GM12878 (cell line): ENCODE measurements at regions not wholly inside any gene's neighbourhood (a gene's known extent, or its start where the extent isn't known, plus 50 kb on each side); places are given as distances from the start of the nearest gene placed in this dataset.

Experiments
- BACH1 ChIP-seq: fragments of 450-650 bp; IDR thresholded peaks from 2 replicates; pipeline ENCODE4 v1.6.1; 2017; ENCODE audit warnings: mild to moderate bottlenecking, borderline replicate concordance
- BCL11A ChIP-seq: IDR thresholded peaks from 2 replicates; pipeline ENCODE4 v1.6.1; 2011; ENCODE audit warnings: low read depth, low read length
- DPF2 ChIP-seq: fragments of 450-650 bp; IDR thresholded peaks from 2 replicates; pipeline ENCODE4 v1.6.1; 2017; ENCODE audit warnings: mild to moderate bottlenecking
- IRF5 ChIP-seq: fragments of 450-650 bp; IDR thresholded peaks from 2 replicates; pipeline ENCODE4 v1.6.1; 2017; ENCODE audit warnings: borderline replicate concordance
- JUND ChIP-seq: IDR thresholded peaks from 2 replicates; pipeline ENCODE4 v1.6.1; 2012; ENCODE audit warnings: low read depth, mild to moderate bottlenecking, low read length, improper control_type of control experiment, moderate library complexity
- NFYB ChIP-seq: IDR thresholded peaks from 2 replicates; pipeline ENCODE4 v1.6.1; 2011; ENCODE audit warnings: low read depth, mild to moderate bottlenecking, low read length, improper control_type of control experiment, moderate library complexity; ENCODE audit not compliant: insufficient read depth
- POLR2A ChIP-seq: IDR thresholded peaks from 2 replicates; pipeline ENCODE4 v1.6.1; 2011; ENCODE audit warnings: low read depth, mild to moderate bottlenecking, low read length
- POLR2AphosphoS2 ChIP-seq: IDR thresholded peaks from 2 replicates; pipeline ENCODE4 v1.6.1; 2011; ENCODE audit warnings: low read depth, mild to moderate bottlenecking, low read length, improper control_type of control experiment, moderate library complexity
- RBBP5 ChIP-seq: fragments of 200-600 bp; sonication (generic); conservative IDR thresholded peaks from 2 replicates; pipeline ENCODE4 v1.6.1; 2016
- RUNX3 ChIP-seq: IDR thresholded peaks from 2 replicates; pipeline ENCODE4 v1.6.1; 2012; ENCODE audit warnings: low read length, inconsistent platforms
- SIX5 ChIP-seq: IDR thresholded peaks from 2 replicates; pipeline ENCODE4 v1.6.1; 2011; ENCODE audit warnings: mild to moderate bottlenecking, low read depth, low read length, moderate library complexity; ENCODE audit not compliant: severe bottlenecking
- SMC3 ChIP-seq: IDR thresholded peaks from 2 replicates; pipeline ENCODE4 v1.6.1; 2011; ENCODE audit warnings: low read length, improper control_type of control experiment, borderline replicate concordance
- SREBF1 ChIP-seq: IDR thresholded peaks from 2 replicates; pipeline ENCODE4 v1.6.1; 2012; ENCODE audit warnings: mild to moderate bottlenecking, low read length
- STAT3 ChIP-seq: IDR thresholded peaks from 2 replicates; pipeline ENCODE4 v1.6.1; 2011; ENCODE audit warnings: low read depth, low read length, improper control_type of control experiment
- TARDBP ChIP-seq: IDR thresholded peaks from 2 replicates; pipeline ENCODE4 v1.6.1; 2016; ENCODE audit warnings: borderline replicate concordance
- WRNIP1 ChIP-seq: IDR thresholded peaks from 2 replicates; pipeline ENCODE4 v1.6.1; 2011; ENCODE audit warnings: low read depth, low read length, improper control_type of control experiment, borderline replicate concordance
- ZBED1 ChIP-seq: IDR thresholded peaks from 2 replicates; pipeline ENCODE4 v1.6.1; 2016; ENCODE audit warnings: borderline replicate concordance
- ZNF274 ChIP-seq: IDR thresholded peaks from one replicate; pipeline ENCODE4 v1.8.0; 2011; ENCODE audit not compliant: insufficient read length, insufficient read depth
- ZNF384 ChIP-seq: IDR thresholded peaks from 2 replicates; pipeline ENCODE4 v1.6.1; 2012; ENCODE audit warnings: low read depth, mild to moderate bottlenecking, low read length, improper control_type of control experiment, borderline replicate concordance
- ZSCAN29 ChIP-seq: fragments of 450-650 bp; IDR thresholded peaks from 2 replicates; pipeline ENCODE4 v1.6.1; 2017; ENCODE audit warnings: mild to moderate bottlenecking, moderate library complexity
- ZZZ3 ChIP-seq: IDR thresholded peaks from 2 replicates; pipeline ENCODE4 v1.6.1; 2011; ENCODE audit warnings: low read depth; ENCODE audit not compliant: control insufficient read depth, insufficient read length
- TF ChIP-seq, protein P1 (sequence below): IDR thresholded peaks from 2 replicates; pipeline ENCODE4 v1.6.1; 2012; ENCODE audit warnings: mild to moderate bottlenecking, low read depth, low read length
- TF ChIP-seq, protein P2 (sequence below): IDR thresholded peaks from 2 replicates; pipeline ENCODE4 v1.6.1; 2011; ENCODE audit warnings: low read depth, low read length, improper control_type of control experiment, borderline replicate concordance

DNA sequence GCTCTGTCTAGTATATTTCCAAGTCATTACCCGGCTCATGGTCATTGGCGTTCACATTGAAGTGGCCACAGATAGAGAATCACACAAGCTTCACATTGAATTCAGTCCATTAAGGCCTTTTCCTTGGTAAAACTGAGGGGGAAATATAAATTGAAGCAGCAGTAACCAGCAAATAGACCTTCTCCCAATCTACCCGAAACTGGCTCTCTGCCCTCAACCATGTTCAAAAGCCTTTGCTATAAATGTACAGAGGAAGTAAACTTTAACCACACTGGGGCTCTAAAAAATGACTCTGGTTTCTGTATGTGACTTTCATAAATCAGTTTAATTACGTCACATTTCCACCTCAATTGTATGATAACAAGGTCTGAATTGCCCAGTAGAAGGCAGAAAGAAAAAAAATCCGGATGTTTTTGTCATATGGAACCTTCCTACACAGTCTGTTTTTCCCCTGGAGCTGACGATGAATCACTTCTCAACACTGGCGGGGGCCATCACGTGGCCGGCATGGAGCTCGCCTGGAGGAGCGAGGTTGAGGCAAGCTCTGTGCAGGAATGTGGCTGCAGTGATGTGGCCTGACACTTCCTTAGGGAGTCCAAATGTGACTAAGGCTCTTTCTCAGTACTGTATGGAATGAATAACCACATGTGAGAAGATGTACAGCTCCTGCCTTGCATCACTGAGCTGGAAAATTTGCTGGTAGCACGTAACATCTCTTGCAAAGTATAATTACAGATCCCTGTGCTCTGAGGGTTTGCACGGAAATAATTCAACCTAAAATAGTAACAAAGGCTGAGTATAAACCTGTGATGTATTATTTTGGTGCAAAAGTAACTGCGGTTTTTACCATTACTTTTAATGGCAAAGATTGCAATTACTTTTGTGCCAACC lies 58.6 kb upstream of the SNX9 start (continued):
- TF ChIP-seq SREBF1 (0 out of 2 replicates have a peak, but pooled peaks have one; percentile 53), RUNX3 (peak; percentile 93), IRF5 (no peak), BACH1 (no peak), ZBED1 (no peak; the same call in 1 of the 2 replicates), WRNIP1 (0 out of 2 replicates have a peak, but pooled peaks have one; percentile 79), ZNF384 (peak; percentile 91), POLR2A (no peak), ZNF274 (no peak), RBBP5 (no peak), STAT3 (peak; percentile 35), JUND (peak; percentile 51; the same call in 1 of the 2 replicates), NFYB (0 out of 2 replicates have a peak, but pooled peaks have one; percentile 16), POLR2AphosphoS2 (0 out of 2 replicates have a peak, but pooled peaks have one; percentile 1), SMC3 (peak; percentile 1; the same call in 1 of the 2 replicates), DPF2 (peak; percentile 97), ZSCAN29 (peak; percentile 99), ZZZ3 (no peak), SIX5 (no peak), BCL11A (peak; percentile 85), TARDBP (no peak; the same call in 1 of the 2 replicates)
- TF ChIP-seq, protein P1, sequence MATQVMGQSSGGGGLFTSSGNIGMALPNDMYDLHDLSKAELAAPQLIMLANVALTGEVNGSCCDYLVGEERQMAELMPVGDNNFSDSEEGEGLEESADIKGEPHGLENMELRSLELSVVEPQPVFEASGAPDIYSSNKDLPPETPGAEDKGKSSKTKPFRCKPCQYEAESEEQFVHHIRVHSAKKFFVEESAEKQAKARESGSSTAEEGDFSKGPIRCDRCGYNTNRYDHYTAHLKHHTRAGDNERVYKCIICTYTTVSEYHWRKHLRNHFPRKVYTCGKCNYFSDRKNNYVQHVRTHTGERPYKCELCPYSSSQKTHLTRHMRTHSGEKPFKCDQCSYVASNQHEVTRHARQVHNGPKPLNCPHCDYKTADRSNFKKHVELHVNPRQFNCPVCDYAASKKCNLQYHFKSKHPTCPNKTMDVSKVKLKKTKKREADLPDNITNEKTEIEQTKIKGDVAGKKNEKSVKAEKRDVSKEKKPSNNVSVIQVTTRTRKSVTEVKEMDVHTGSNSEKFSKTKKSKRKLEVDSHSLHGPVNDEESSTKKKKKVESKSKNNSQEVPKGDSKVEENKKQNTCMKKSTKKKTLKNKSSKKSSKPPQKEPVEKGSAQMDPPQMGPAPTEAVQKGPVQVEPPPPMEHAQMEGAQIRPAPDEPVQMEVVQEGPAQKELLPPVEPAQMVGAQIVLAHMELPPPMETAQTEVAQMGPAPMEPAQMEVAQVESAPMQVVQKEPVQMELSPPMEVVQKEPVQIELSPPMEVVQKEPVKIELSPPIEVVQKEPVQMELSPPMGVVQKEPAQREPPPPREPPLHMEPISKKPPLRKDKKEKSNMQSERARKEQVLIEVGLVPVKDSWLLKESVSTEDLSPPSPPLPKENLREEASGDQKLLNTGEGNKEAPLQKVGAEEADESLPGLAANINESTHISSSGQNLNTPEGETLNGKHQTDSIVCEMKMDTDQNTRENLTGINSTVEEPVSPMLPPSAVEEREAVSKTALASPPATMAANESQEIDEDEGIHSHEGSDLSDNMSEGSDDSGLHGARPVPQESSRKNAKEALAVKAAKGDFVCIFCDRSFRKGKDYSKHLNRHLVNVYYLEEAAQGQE = 0 out of 2 replicates have a peak, but pooled peaks have one; percentile 19
- TF ChIP-seq, protein P2, sequence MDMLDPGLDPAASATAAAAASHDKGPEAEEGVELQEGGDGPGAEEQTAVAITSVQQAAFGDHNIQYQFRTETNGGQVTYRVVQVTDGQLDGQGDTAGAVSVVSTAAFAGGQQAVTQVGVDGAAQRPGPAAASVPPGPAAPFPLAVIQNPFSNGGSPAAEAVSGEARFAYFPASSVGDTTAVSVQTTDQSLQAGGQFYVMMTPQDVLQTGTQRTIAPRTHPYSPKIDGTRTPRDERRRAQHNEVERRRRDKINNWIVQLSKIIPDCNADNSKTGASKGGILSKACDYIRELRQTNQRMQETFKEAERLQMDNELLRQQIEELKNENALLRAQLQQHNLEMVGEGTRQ = peak; percentile 84
